SK-N-SH (cell line): ENCODE measurements at regions not wholly inside any gene's neighbourhood (a gene's known extent, or its start where the extent isn't known, plus 50 kb on each side); places are given as distances from the start of the nearest gene placed in this dataset.

Experiments
- CTCF ChIA-PET: fragments of 300-600, 350-600 bp; formaldehyde crosslinking; extraction: SDS; loops from one replicate; lab custom pipeline; 2021; lab: Yijun Ruan, JAX
- POLR2A ChIA-PET: fragments of 350-600 bp; sonication (Branson Sonifier 250); formaldehyde crosslinking; extraction: SDS; loops from one replicate; lab custom pipeline; 2020; ENCODE audit warnings: antibody characterized with exemption, inconsistent platforms; lab: Yijun Ruan, JAX
- DNase-seq: peaks from one replicate; pipeline ENCODE4 v3.0.0; 2012
- H2AFZ ChIP-seq: fragments of 200-600 bp; sonication (generic); 2 replicates; pipeline ENCODE4 v1.8.1; 2016; ENCODE audit warnings: antibody characterized with exemption, mild to moderate bottlenecking, low read depth
- H3F3A ChIP-seq: fragments of 200-600 bp; sonication (generic); replicated peaks from 2 replicates; pipeline ENCODE3; 2016; ENCODE audit warnings: antibody characterized with exemption, mild to moderate bottlenecking; ENCODE audit not compliant: insufficient read depth
- H3K27ac ChIP-seq, 2 experiments: fragments of 200-500 bp in 1 of 2; fragments of 200-600 bp in 1 of 2; sonication (Bioruptor generic) in 1 of 2; sonication (generic), shearing (Covaris generic) in 1 of 2; 2 replicates each; pipeline versions ENCODE4 v1.5.1 to v1.6.1; 2014 to 2016; ENCODE audit warnings: low read depth in 2 of 2, inconsistent platforms in 1 of 2, low read length in 1 of 2, mild to moderate bottlenecking in 1 of 2, mixed read lengths in 1 of 2
- H3K27me3 ChIP-seq: fragments of 200-600 bp; sonication (generic), shearing (Covaris generic); 2 replicates; pipeline ENCODE4 v1.6.1; 2016; ENCODE audit warnings: mixed run types; ENCODE audit not compliant: insufficient read depth
- H3K36me3 ChIP-seq, 2 experiments: fragments of 200-500 bp in 1 of 2; fragments of 200-600 bp in 1 of 2; sonication (Bioruptor generic) in 1 of 2; sonication (generic) in 1 of 2; replicated peaks in 1 of 2; 2 replicates each; pipeline versions ENCODE3 to v1.5.1; 2014 to 2016; ENCODE audit warnings: low read length in 1 of 2, mild to moderate bottlenecking in 1 of 2; ENCODE audit not compliant: insufficient read depth in 2 of 2, control insufficient read depth in 1 of 2
- H3K4me1 ChIP-seq, 2 experiments: fragments of 200-500 bp in 1 of 2; fragments of 200-600 bp in 1 of 2; sonication (Bioruptor generic) in 1 of 2; sonication (generic), shearing (Covaris generic) in 1 of 2; 2 replicates each; pipeline versions ENCODE4 v1.5.1 to v1.6.1; 2014 to 2016; ENCODE audit warnings: low read depth in 1 of 2, low read length in 1 of 2, mixed run types in 1 of 2; ENCODE audit not compliant: insufficient read depth in 2 of 2, control insufficient read depth in 1 of 2
- H3K4me2 ChIP-seq: fragments of 200-600 bp; sonication (generic), shearing (Covaris generic); 2 replicates; pipeline ENCODE4 v1.6.1; 2017; ENCODE audit warnings: mixed run types
- H3K4me3 ChIP-seq, 2 experiments: fragments of 200-500 bp in 1 of 2; fragments of 200-600 bp in 1 of 2; sonication (Bioruptor generic) in 1 of 2; sonication (generic), shearing (Covaris generic) in 1 of 2; 2 replicates each; pipeline versions ENCODE4 v1.5.1 to v1.8.1; 2014 to 2016; ENCODE audit warnings: low read depth in 2 of 2, inconsistent platforms in 1 of 2, low read length in 1 of 2, mild to moderate bottlenecking in 1 of 2, mixed read lengths in 1 of 2, moderate library complexity in 1 of 2
- H3K79me2 ChIP-seq: fragments of 200-600 bp; sonication (generic); 2 replicates; pipeline ENCODE4 v1.8.1; 2017; ENCODE audit warnings: mild to moderate bottlenecking; ENCODE audit not compliant: insufficient read depth
- H3K9ac ChIP-seq: fragments of 200-600 bp; sonication (generic); 2 replicates; pipeline ENCODE4 v1.6.1; 2017; ENCODE audit warnings: mixed run types
- H3K9me2 ChIP-seq: fragments of 200-600 bp; sonication (generic); 2 replicates; pipeline ENCODE4 v1.6.1; 2017; ENCODE audit warnings: mixed run types
- H3K9me3 ChIP-seq: fragments of 200-600 bp; sonication (generic); 2 replicates; pipeline ENCODE4 v1.6.1; 2017; ENCODE audit warnings: mixed run types, mild to moderate bottlenecking, moderate library complexity
- H4K20me1 ChIP-seq: fragments of 200-600 bp; sonication (generic); 2 replicates; pipeline ENCODE4 v1.6.1; 2017; ENCODE audit warnings: mild to moderate bottlenecking, mixed run types; ENCODE audit not compliant: insufficient read depth
- EP300 ChIP-seq, 2 experiments: IDR thresholded peaks; 2 replicates each; pipeline versions ENCODE4 v1.4.0 to v1.6.1; 2012; ENCODE audit warnings: borderline replicate concordance in 1 of 2, low read depth in 1 of 2, low read length in 1 of 2
- FOSL2 ChIP-seq: IDR thresholded peaks from 2 replicates; pipeline ENCODE4 v1.4.0; 2012; ENCODE audit warnings: low read depth, mild to moderate bottlenecking, moderate library complexity, borderline replicate concordance
- FOXM1 ChIP-seq: IDR thresholded peaks from 2 replicates; pipeline ENCODE4 v1.4.0; 2012; ENCODE audit warnings: low read depth, mild to moderate bottlenecking
- GABPA ChIP-seq: IDR thresholded peaks from 2 replicates; pipeline ENCODE4 v1.4.0; 2012; ENCODE audit warnings: low read depth, mild to moderate bottlenecking
- IRF3 ChIP-seq: fragments of 150-350 bp; IDR thresholded peaks from 2 replicates; pipeline ENCODE4 v1.6.1; 2016; ENCODE audit warnings: mild to moderate bottlenecking, low read depth, low read length
- JUND ChIP-seq: IDR thresholded peaks from 2 replicates; pipeline ENCODE4 v1.4.0; 2012
- MXI1 ChIP-seq: IDR thresholded peaks from 2 replicates; pipeline ENCODE4 v1.6.1; 2012; ENCODE audit warnings: mild to moderate bottlenecking, low read depth, low read length, improper control_type of control experiment
- NFIC ChIP-seq: IDR thresholded peaks from 2 replicates; pipeline ENCODE4 v1.4.0; 2012; ENCODE audit warnings: borderline replicate concordance
- NRF1 ChIP-seq: IDR thresholded peaks from 2 replicates; pipeline ENCODE4 v1.6.1; 2012; ENCODE audit warnings: low read depth, mild to moderate bottlenecking, low read length
- PBX3 ChIP-seq: IDR thresholded peaks from 2 replicates; pipeline ENCODE4; 2012
- POLR2AphosphoS5 ChIP-seq: IDR thresholded peaks from 2 replicates; pipeline ENCODE4 v1.6.1; 2012; ENCODE audit warnings: low read depth, low read length
- RCOR1 ChIP-seq: fragments of 150-350 bp; IDR thresholded peaks from 2 replicates; pipeline ENCODE4 v1.6.1; 2017; ENCODE audit warnings: antibody characterized with exemption, low read length
- RXRA ChIP-seq: IDR thresholded peaks from 2 replicates; pipeline ENCODE4 v1.4.0; 2012; ENCODE audit warnings: low read depth, mild to moderate bottlenecking, borderline replicate concordance
- SMC3 ChIP-seq: IDR thresholded peaks from 2 replicates; pipeline ENCODE4 v1.6.1; 2012; ENCODE audit warnings: low read depth, low read length, improper control_type of control experiment
- TAF1 ChIP-seq: IDR thresholded peaks from 2 replicates; pipeline ENCODE4 v1.6.1; 2012; ENCODE audit warnings: low read depth, mild to moderate bottlenecking, low read length, moderate library complexity, borderline replicate concordance
- TCF12 ChIP-seq: IDR thresholded peaks from 2 replicates; pipeline ENCODE4 v1.4.0; 2012
- TEAD4 ChIP-seq: IDR thresholded peaks from 2 replicates; pipeline ENCODE4 v1.4.0; 2012; ENCODE audit warnings: mild to moderate bottlenecking, borderline replicate concordance; ENCODE audit not compliant: insufficient read depth
- USF1 ChIP-seq: IDR thresholded peaks from 2 replicates; pipeline ENCODE4 v1.4.0; 2012; ENCODE audit warnings: low read depth, borderline replicate concordance
- YY1 ChIP-seq: IDR thresholded peaks from 2 replicates; pipeline ENCODE4 v1.4.0; 2012; ENCODE audit warnings: low read depth, mild to moderate bottlenecking
- WGBS: methylation state at CpG from one replicate; pipeline ENCODE4 v1.1.6; 2017; ENCODE audit warnings: low lambda C conversion rate; 5-methylcytosine and 5-hydroxymethylcytosine counted together
- TF ChIP-seq, protein P1 (sequence below): IDR thresholded peaks from 2 replicates; pipeline ENCODE4 v1.4.0; 2012; ENCODE audit warnings: low read depth
- TF ChIP-seq, protein P2 (sequence below): fragments of 150-350 bp; IDR thresholded peaks from 2 replicates; pipeline ENCODE4 v1.6.1; 2017; ENCODE audit warnings: antibody characterized with exemption, low read length, low read depth, borderline replicate concordance

DNA sequence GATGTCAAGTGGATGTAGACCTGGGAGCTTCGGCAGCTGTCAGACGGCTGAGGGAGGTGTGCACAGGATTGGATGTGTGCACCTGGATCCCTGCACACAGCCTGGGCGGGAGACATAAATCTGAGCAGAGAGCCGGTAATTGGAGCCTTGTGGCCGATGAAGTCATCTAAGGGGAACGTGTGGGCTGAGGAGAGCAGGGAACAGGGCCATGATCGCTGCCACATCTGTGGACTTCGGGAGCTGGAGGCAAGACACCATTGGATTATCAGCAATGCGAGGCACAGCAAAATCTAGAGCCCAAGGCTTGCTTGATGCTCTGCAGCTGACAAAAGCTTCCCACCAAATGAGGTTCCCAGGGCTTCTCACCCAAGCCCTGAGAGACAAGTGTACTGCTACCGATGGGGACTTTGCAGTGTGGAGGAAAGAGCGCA is 147.7 kb downstream of the PTPN20 start:
- Histone ChIP-seq H3K4me3 (no peak overlapping the region), H3K9me2 (no peaks in the 10 kb centered on the region), H3K79me2 (no peaks in the 10 kb centered on the region), H3K4me2 (no peak overlapping the region), H3K36me3 (no peaks in the 10 kb centered on the region), H3F3A (no peaks in the 10 kb centered on the region), H2AFZ (no peak overlapping the region), H3K9me3 (no peaks in the 10 kb centered on the region), H4K20me1 (no peaks in the 10 kb centered on the region), H3K4me1 (peaks cover 0 to 2% of the 10 kb centered on the region in 2 experiments; a peak in 1 of 4 replicates), H3K9ac (no peak overlapping the region), H3K27ac (no peak overlapping the region), H3K27me3 (peaks cover 12% of the 10 kb centered on the region; the same call in 1 of the 2 replicates)
- TF ChIP-seq, protein P1, sequence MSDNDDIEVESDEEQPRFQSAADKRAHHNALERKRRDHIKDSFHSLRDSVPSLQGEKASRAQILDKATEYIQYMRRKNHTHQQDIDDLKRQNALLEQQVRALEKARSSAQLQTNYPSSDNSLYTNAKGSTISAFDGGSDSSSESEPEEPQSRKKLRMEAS, result no peak
- no peak for TF ChIP-seq EP300 (IDR thresholded peaks at IDR 0.05; ENCODE audit: borderline replicate concordance in 1 of 2, low read depth in 1 of 2, low read length in 1 of 2)
- no peak for TF ChIP-seq POLR2AphosphoS5
- no peak for TF ChIP-seq USF1
- no peak for TF ChIP-seq SMC3
- TF ChIP-seq RXRA, result no peak
- TF ChIP-seq MXI1, result no peak
- no peak for TF ChIP-seq FOXM1
- TF ChIP-seq RCOR1, result no peak
- TF ChIP-seq, protein P2, sequence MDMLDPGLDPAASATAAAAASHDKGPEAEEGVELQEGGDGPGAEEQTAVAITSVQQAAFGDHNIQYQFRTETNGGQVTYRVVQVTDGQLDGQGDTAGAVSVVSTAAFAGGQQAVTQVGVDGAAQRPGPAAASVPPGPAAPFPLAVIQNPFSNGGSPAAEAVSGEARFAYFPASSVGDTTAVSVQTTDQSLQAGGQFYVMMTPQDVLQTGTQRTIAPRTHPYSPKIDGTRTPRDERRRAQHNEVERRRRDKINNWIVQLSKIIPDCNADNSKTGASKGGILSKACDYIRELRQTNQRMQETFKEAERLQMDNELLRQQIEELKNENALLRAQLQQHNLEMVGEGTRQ, result no peak
- no peak for TF ChIP-seq TAF1
- no peak for TF ChIP-seq PBX3
- CTCF ChIA-PET, result interaction anchor here (1.3 to 2.4 kb wide), 3 partner anchors 8 to 253 kb away, joined by 3 to 9 read pairs (median 6); no protein-coding TSS in a partner anchor
- DNase-seq, result no peak
- POLR2A ChIA-PET, result no interaction called here
- WGBS, result 52% methylated on average over 11 of the region's 11 CpGs

DNA sequence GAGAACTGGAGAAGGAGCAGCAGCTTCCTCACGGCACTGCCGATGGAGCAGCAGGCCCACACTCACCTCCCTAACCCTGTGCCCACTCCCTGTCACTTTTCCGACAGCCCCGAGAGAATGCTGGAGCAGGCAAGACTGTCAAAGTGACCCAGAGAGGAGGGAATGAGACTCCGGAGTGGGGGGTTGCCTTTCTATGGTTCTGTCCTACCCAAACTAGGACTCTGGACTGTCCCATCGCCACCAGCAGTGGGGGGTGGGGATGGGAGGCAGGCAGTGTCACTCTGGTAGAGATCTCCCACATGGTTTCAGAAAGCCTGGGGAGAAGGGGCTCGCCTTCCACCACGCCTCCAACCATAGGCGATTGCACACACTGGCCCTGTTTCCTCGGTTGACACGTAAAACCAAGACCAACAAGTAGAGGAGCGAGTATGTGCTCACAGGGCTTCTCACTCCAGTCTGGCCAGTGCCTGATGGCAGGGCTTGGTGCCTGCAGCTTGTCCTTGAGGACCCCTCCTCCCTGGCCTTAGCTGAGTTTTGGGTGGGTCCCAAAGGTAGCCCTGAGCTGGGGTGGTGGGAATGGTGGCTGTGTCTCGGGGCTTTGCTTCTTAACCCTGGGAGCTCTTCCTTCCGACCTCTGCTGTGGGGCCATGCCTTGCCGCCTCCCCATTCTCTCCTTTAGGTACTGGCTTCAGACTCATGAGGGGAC is 148.5 kb downstream of the PTPN20 start:
- H4K20me1 ChIP-seq, result no peaks in the 10 kb centered on the region
- H3K9ac ChIP-seq, result no peak overlapping the region
- no peak overlapping the region for H2AFZ ChIP-seq
- no peaks in the 10 kb centered on the region for H3K36me3 ChIP-seq
- POLR2A ChIA-PET, result no interaction called here
- H3K9me2 ChIP-seq, result no peaks in the 10 kb centered on the region
- peaks cover 12% of the 10 kb centered on the region; the same call in 1 of the 2 replicates for H3K27me3 ChIP-seq
- H3K4me2 ChIP-seq, result no peak overlapping the region
- H3K27ac ChIP-seq, result no peak overlapping the region
- no peak for DNase-seq
- no peaks in the 10 kb centered on the region for H3K9me3 ChIP-seq
- CTCF ChIA-PET, result interaction anchor here (1.3 to 2.4 kb wide), 3 partner anchors 9 to 252 kb away, joined by 3 to 9 read pairs (median 6); no protein-coding TSS in a partner anchor
- H3K4me1 ChIP-seq, result peaks cover 0 to 2% of the 10 kb centered on the region in 2 experiments; a peak in 1 of 4 replicates
- 35% methylated on average over 12 of the region's 15 CpGs for WGBS
- no peak overlapping the region for H3K4me3 ChIP-seq
- H3K79me2 ChIP-seq, result no peaks in the 10 kb centered on the region
- H3F3A ChIP-seq, result no peaks in the 10 kb centered on the region
- TF ChIP-seq YY1, result no peak
- no peak for TF ChIP-seq JUND
- no peak for TF ChIP-seq NRF1
- TF ChIP-seq FOXM1, result no peak
- TF ChIP-seq NFIC, result no peak
- no peak for TF ChIP-seq TEAD4
- TF ChIP-seq GABPA, result no peak
- no peak for TF ChIP-seq FOSL2
- TF ChIP-seq TCF12, result no peak
- TF ChIP-seq, protein P2, result no peak
- TF ChIP-seq EP300 (IDR thresholded peaks at IDR 0.05; ENCODE audit: borderline replicate concordance in 1 of 2, low read depth in 1 of 2, low read length in 1 of 2), result no peak
- TF ChIP-seq IRF3, result no peak
- TF ChIP-seq RCOR1, result no peak
